Activated CD8-positive, alpha-beta T cell treated with anti-CD3 and anti-CD28 coated beads for 36 hours (primary cell): ENCODE measurements at regions not wholly inside any gene's neighbourhood (a gene's known extent, or its start where the extent isn't known, plus 50 kb on each side); places are given as distances from the start of the nearest gene placed in this dataset.

ENCODE experiments used
- ATAC-seq: fragments of 200-7000 bp; cut with Tn5 transposase; one replicate; pipeline ENCODE4 v1.10.0; 2021; ENCODE audit warnings: mild to moderate bottlenecking, moderate library complexity
- CTCF ChIA-PET: fragments of 350-600 bp; sonication (Branson Sonifier 250); formaldehyde crosslinking; loops from one replicate; lab custom pipeline; 2021; ENCODE audit warnings: antibody characterized with exemption; lab: Charles Lee
- POLR2A ChIA-PET: fragments of 350-600 bp; sonication (Branson Sonifier 250); formaldehyde crosslinking; loops from one replicate; lab custom pipeline; 2021; ENCODE audit warnings: antibody characterized with exemption; lab: Charles Lee
- DNase-seq: peaks from one replicate; pipeline ENCODE4 v3.0.0-alpha.2; 2020
- H3K27ac Mint-ChIP-seq: one replicate; pipeline ENCODE4 v1.8.0; 2021; ENCODE audit warnings: mild to moderate bottlenecking, mixed read lengths
- H3K27me3 Mint-ChIP-seq: one replicate; pipeline ENCODE4 v1.8.0; 2021; ENCODE audit warnings: mixed read lengths
- H3K36me3 Mint-ChIP-seq: one replicate; pipeline ENCODE4 v1.8.0; 2021; ENCODE audit warnings: low read depth, mixed read lengths
- H3K4me1 Mint-ChIP-seq: one replicate; pipeline ENCODE4 v1.8.0; 2021; ENCODE audit warnings: low read depth, mixed read lengths
- H3K4me3 Mint-ChIP-seq: one replicate; pipeline ENCODE4 v1.8.0; 2021; ENCODE audit warnings: mild to moderate bottlenecking, moderate library complexity, mixed read lengths
- H3K9me3 Mint-ChIP-seq: one replicate; pipeline ENCODE4 v1.8.0; 2021; ENCODE audit warnings: mixed read lengths
- intact Hi-C: fragments of 100-400 bp; cut with micrococcal nuclease; formaldehyde crosslinking; loops from one replicate; pipeline ENCODE4 v1.10.0; 2022
- TF ChIP-seq, protein P1 (sequence below): fragments of 200-600 bp; IDR thresholded peaks from one replicate; pipeline ENCODE4 v1.8.0; 2022; ENCODE audit warnings: antibody characterized with exemption, mild to moderate bottlenecking

DNA sequence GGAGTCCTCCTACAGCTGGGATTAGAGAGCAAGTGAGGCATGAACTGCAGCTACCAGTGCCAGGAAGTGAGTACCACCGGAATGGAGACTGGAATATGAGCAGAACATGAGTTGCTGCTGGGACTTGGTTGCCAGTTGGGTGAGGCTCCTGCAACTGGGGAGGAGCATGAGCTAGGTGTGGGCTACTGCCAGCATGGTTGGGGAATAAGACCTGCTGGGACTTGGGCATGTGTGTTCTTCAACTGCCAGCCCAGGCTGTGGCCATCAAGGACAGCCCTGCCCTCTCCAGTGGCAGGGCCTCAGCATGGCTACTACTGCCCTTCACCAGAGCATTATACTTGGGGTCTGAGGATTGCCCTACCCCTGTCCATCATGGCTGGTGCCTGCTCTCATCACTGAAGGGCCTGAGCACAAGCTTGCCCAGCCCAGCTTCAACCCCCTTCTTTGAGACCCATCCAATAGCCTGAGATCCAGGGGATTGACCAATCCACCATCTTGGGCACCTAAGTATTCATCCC is 665.0 kb downstream of the ELAVL2 start:
- Mint-ChIP-seq H3K27ac (no peak overlapping the region), H3K4me1 (no peaks in the 10 kb centered on the region), H3K36me3 (no peaks in the 10 kb centered on the region), H3K9me3 (peaks cover 12% of the 10 kb centered on the region), H3K27me3 (no peaks in the 10 kb centered on the region), H3K4me3 (no peak overlapping the region)
- POLR2A ChIA-PET = interaction anchor here (0.6 kb wide), 1 partner anchor 1860 kb away, joined by 4 read pairs; no protein-coding TSS in a partner anchor
- no peak for DNase-seq
- ATAC-seq = no peak
- TF ChIP-seq, protein P1, sequence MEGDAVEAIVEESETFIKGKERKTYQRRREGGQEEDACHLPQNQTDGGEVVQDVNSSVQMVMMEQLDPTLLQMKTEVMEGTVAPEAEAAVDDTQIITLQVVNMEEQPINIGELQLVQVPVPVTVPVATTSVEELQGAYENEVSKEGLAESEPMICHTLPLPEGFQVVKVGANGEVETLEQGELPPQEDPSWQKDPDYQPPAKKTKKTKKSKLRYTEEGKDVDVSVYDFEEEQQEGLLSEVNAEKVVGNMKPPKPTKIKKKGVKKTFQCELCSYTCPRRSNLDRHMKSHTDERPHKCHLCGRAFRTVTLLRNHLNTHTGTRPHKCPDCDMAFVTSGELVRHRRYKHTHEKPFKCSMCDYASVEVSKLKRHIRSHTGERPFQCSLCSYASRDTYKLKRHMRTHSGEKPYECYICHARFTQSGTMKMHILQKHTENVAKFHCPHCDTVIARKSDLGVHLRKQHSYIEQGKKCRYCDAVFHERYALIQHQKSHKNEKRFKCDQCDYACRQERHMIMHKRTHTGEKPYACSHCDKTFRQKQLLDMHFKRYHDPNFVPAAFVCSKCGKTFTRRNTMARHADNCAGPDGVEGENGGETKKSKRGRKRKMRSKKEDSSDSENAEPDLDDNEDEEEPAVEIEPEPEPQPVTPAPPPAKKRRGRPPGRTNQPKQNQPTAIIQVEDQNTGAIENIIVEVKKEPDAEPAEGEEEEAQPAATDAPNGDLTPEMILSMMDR = no peak
- intact Hi-C loops = no loop called here
- CTCF ChIA-PET = no interaction called here

DNA sequence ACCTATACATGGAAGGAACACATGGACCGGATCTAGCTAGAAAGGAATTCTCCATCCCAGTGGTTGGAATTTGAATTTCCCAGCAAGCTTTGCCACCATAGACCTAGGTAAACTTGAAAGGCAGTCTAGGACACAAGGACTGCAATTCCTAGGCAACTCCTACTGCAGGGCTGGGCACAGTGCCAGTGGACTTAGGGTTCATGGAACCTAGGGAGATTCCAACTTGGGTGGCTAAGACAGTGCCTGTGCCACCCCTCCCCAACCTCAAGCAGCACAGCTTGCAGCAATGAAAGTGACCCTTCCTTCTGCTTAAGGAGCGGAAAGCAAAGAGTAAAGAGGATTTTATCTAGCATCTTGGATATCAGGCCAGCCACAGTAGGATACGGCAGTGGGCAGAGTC is 663.3 kb downstream of the ELAVL2 start:
- ATAC-seq (no peak), DNase-seq (no peak)
- TF ChIP-seq, protein P1 = no peak
- CTCF ChIA-PET = no interaction called here
- POLR2A ChIA-PET = no interaction called here
- Mint-ChIP-seq H3K4me1 (no peaks in the 10 kb centered on the region), H3K4me3 (no peak overlapping the region), H3K36me3 (no peaks in the 10 kb centered on the region), H3K9me3 (peaks cover 12% of the 10 kb centered on the region), H3K27me3 (no peaks in the 10 kb centered on the region), H3K27ac (no peak overlapping the region)
- intact Hi-C loops = no loop called here

DNA sequence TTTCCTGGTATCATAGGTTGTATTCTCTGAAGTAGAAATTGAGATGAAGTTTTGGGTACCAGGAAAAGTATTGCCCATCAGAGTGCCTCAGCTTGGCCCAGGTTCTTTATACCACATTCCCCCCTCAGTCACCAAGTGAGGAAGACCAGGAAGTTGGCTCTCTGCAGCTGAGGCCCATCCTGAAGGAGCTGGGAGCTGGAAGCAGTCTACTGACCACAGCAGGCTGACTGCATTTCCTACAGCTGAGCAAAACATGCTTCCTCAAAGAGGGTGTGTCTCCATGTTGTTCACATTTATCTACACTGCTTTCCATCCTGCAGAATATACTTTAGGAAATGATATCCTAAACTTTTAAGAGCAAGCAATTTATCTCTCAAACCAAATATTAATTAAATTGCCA is 654.6 kb downstream of the ELAVL2 start:
- peaks cover 13% of the 10 kb centered on the region for H3K9me3 Mint-ChIP-seq
- POLR2A ChIA-PET = no interaction called here
- TF ChIP-seq, protein P1 = no peak
- intact Hi-C loops = no loop called here
- no peak overlapping the region for H3K4me3 Mint-ChIP-seq
- DNase-seq (no peak), ATAC-seq (no peak)
- CTCF ChIA-PET = no interaction called here
- no peaks in the 10 kb centered on the region for H3K4me1 Mint-ChIP-seq
- no peaks in the 10 kb centered on the region for H3K36me3 Mint-ChIP-seq
- no peak overlapping the region for H3K27ac Mint-ChIP-seq
- H3K27me3 Mint-ChIP-seq = no peaks in the 10 kb centered on the region

DNA sequence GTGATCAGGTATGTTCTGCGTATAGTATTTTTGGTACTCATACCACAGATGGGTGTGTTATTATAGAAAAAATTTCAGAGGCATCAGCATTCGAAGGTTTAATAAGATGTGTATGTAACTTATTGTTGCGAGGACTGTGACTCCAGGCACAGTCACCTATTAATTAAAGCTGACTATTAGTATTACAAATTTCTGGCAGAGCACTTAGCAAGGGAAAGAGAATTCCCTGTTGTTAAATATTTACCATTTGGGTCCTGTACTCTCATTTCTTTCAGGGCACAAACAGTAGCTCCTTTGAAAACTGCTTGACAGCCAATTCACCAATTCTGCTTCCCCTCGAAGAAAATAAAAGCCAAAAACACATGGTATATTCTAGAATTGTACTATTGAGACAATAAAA is 653.8 kb downstream of the ELAVL2 start:
- Mint-ChIP-seq H3K27ac (no peak overlapping the region), H3K4me1 (no peaks in the 10 kb centered on the region), H3K4me3 (no peak overlapping the region), H3K36me3 (no peaks in the 10 kb centered on the region), H3K27me3 (no peaks in the 10 kb centered on the region), H3K9me3 (peaks cover 13% of the 10 kb centered on the region)
- ChIA-PET CTCF (no interaction called here), POLR2A (no interaction called here)
- no peak for DNase-seq
- TF ChIP-seq, protein P1 = no peak
- intact Hi-C loops = no loop called here
- ATAC-seq = no peak

DNA sequence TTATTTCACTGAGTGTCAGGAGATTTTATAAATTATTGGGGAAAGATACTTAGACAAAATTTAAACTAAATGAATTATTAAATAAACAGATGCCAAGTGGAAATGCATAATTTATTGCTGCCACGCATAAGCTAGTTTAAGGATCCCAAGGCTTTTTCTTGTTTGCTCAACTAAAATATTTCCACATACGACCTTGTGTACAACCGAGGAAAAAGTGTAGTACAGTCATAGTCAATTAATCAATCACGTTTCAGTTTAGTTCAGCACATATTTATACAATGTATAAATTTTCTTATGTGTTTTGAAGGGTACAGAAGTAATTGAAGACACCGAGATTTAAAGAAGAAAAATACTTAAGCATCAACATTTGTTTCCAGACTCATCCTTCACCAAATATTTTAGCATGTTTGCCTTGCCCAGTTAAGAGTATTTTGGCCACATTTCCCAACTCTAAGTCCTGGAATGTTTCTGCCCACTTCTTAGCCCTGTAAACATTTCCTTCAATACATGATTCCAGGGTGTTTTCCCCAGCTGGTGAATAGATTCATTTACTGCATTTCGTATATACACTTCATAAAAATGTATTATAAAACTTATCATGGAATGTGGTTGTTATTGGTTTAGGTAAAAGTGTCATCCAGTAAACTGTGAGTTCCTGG is 652.9 kb downstream of the ELAVL2 start:
- no peak for ATAC-seq
- peaks cover 13% of the 10 kb centered on the region for H3K9me3 Mint-ChIP-seq

More for the DNA sequence above, 652.9 kb downstream of the ELAVL2 start:
- no peaks in the 10 kb centered on the region for H3K27me3 Mint-ChIP-seq
- H3K36me3 Mint-ChIP-seq = no peaks in the 10 kb centered on the region
- DNase-seq = no peak
- ChIA-PET CTCF (no interaction called here), POLR2A (no interaction called here)
- intact Hi-C loops = no loop called here
- no peak overlapping the region for H3K27ac Mint-ChIP-seq
- TF ChIP-seq, protein P1 = no peak
- H3K4me1 Mint-ChIP-seq = no peaks in the 10 kb centered on the region
- H3K4me3 Mint-ChIP-seq = no peak overlapping the region
